ENCODE measurements at regions not wholly inside any gene's neighbourhood (a gene's known extent, or its start where the extent isn't known, plus 50 kb on each side); places are given as distances from the start of the nearest gene placed in this dataset.

DNA sequence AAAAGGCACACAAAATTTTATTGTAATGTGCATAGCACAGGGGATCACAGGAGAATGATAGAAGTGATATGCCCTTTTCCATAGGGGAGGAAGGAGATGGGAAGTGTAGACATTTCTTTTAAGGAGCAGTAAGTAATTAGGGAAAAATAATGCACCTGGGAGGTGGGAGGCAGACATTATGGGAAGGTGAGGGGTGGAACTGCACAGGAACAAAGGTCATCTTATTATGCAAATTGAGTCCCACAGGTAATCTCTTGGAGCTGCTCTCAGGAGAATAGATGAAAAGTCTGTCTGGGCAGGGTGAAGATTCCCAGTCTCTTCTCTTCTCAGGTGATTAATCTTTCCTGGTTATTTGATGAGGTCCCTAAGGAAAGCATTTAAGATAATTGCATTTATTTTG is 331.5 kb downstream of the ENC1 start:
- DNase-seq = no peak

DNA sequence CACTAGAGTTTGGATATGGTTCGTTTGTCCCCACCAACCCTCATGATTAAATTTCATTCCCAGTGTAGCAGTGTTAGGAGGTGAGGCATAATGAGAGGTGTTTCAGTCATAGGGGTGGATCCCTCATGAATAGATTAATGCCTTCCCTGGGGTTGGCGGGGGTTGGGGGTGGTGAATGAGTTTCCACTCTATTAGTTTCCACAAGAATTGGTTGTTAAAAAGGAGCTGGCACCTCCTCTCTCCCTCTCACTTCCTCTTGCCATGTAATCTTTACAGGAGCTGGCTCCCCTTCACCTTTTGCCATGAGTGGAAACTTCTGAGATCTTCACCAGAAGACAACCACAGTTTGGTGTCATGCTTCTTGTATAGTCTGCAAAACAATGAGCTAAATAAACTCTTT is 333.7 kb downstream of the ENC1 start:
- DNase-seq = no peak

DNA sequence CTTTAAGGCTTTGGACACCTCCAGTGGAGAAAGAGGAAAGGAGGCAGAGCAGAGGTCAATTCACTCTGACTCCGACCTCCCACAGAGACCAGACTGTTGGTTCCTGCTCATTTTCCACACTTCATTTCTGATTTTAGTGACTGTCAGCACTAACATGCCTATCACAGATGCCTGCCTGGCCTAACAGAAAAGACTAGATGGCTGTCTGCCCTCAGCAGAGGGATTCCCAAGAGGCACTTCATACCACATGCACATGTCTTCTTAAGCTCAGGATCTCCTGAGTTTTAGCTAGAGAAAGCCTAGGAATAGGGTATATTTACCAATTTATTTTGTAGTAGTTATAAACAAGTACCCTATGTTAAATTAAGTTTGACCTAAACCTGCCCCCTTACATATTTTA is 336.0 kb downstream of the ENC1 start:
- DNase-seq = no peak

DNA sequence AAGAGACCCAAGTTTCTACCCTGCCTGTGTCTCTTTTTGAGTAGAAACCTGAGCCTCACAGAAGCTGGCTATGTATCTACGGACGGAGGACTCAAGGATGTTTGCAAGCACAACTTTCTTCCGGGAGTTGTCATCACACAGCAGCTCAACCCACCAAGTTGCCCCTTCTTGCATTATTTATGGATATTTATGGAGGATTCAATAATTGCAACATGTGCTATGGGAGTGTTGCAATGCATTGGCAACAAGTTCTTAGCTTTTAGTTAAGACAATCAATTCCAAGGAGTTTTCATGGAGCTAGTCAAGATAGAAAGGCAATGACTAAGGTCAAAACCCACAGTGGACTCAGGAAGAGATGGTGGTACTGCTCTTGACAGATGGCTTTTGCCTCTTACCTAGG is 336.9 kb downstream of the ENC1 start:
- DNase-seq = no peak

DNA sequence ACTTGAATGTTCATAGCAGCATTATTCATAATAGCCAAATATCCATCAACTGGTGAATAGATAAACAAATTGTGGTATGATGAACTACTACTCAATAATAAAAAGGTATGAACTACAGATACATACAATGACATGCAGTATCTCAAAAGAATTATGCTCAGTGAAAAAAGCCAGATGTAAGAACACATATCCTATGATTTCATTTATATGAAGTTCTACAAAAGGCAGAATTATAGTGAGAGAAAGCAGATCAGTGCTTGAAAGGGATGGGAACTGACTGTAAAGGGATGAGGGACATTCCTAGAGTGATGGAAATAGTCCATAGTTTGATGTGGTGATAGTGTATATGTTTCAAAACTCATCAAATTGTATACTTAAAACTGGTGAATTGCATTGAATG is 339.0 kb downstream of the ENC1 start:
- no peak for DNase-seq

DNA sequence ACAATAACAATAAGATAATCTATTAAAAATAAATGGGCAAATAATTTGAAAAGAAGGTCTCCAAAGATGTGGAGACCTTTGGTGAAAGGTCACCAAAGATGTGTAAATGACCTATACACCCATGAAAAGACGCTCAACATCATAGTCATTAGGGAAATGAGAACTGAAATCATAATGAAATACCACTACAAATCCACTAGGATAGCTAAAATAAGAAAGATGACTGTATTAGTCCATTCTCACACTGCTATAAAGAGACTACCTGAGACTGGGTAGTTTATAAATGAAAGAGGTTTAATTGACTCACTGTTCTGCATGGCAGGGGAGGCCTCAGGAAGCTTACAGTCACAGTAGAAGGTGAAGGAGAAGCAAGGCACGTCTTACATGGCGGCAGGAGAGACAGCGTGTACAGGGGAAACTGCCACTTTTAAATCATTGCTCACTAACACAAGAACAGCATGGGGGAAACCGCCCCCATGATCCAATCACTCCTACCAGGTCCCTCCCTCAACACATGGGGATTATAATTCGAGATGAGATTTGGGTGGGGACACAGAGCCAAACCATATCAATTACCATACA is 339.6 kb downstream of the ENC1 start:
- DNase-seq = no peak

DNA sequence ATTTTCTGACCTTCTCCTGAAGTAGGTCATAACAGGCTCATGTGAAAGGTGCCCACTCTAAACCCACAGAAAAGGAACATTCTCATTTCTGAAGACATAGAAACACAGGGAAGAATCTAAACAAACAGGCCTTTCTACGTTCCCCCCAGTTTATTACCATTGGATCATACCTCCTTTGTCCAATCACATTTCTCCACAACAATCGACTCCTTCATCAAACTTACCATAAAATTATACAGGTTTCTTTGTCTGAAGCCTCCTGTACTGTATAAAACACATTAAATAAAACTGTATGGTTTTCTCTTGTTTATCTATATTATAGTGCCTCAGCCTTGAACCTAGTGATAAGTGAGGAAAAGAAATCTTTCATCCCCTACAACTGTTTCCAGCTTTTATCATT is 340.7 kb downstream of the ENC1 start:
- DNase-seq = no peak

DNA sequence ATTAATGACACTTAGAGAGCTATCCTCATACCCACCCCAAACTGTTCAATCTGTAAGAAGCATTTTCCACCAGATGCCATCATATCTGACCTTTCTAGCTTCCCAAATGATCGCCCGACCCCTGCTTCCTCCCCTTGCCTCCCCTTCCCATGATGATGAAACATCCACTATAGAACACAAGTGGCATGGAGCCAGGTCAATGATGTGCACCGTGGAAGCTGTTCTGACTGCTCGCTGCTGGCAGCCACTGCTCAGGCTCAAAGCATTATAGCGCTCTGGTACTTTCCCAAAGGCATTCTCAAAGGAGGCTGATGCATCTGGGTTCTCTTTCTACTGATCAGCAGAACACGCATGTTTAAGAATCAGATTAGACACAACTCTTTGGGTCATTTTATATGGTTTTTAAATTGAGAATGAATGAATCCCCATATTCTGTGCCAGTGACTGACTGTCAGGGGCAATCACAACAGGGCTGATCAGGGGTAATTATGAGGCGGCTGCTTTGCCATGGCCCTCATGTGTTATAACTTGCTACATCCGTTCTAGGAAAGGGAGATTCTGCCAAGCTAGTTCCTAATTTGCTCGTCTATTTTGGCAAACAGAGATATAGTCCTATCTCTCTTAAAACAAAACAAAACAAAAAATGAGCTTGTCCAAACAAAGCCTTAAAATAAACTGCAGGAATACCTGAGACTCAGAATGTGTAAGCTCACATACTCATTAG is 343.7 kb downstream of the ENC1 start:
- no peak for DNase-seq

DNA sequence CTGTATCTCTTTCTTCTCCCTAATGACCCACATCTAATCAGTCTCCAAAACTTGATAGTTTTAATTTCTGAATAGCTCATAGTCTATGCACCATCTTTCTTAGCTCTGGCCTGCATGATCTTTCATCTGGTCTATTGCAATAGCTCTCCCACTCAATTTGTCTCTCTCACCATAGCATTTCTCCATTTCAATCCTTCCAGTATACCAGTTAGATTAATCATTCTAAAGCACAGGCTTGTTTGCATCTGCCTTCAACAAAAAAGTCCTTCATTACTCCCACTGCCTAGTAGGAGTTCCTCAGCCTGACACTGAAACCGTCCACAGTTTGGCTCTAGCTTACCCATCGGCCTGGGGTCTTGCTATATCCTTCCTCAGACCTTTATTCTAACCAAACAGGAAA is 344.9 kb downstream of the ENC1 start:
- DNase-seq = no peak

DNA sequence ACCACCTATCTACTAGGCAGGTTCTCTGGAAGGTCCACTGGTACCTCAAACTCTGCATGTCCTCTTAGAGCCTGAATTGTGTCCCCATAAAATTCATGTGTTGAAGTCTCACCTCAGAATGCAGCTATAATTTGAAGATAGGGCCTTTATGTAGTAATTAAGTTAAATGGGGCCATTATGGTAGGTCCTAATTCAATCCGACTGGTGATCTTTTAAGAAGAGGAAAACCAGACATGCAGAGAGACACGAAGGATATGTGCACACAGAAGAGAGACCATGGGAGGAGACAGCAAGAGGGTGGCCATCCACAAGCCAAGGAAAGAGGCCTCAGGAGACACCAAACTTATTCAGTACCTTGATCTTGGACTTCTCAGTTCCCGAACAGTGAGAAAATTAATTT is 345.4 kb downstream of the ENC1 start:
- no peak for DNase-seq

DNA sequence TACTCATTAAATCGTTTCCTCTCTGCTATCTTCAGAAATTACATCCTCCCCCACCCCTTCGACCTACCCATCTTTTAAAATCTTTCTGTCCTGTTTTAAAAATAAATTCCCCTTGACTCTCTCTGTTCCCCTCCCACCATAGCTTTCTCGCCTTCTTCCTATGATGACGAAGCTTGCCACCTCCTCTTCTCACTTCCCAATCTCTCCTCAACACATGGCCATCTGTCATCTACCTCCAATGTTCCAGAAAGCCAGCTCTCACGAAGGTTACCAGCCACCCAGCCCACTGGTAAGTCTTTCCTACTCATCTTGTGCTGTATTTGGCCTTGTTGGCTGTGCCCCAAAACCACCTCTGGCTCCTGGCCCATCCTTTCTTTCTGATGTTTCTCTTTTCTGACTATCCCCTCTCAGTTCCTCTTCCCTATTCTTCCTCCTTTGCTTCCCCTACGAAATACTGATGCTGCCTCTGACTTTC is 346.3 kb downstream of the ENC1 start:
- DNase-seq = no peak

DNA sequence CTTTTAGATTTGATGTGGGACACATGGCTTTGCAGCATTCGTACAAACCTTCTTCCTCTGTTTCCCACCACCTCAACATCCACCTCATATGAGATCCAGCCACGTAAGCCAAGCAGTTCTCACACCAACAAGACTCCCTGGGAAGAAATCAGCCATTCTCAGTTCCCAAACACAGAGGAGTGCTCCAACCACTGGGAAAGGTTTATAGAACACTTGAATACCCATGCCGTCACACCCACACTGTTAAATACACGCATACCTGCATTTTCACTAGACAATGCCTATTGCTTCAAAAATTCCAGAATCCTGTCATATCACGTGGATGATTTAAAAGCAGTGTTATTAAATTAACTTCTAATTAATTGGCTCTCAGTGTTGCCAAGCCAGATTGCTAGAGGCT is 347.3 kb downstream of the ENC1 start:
- no peak for DNase-seq

DNA sequence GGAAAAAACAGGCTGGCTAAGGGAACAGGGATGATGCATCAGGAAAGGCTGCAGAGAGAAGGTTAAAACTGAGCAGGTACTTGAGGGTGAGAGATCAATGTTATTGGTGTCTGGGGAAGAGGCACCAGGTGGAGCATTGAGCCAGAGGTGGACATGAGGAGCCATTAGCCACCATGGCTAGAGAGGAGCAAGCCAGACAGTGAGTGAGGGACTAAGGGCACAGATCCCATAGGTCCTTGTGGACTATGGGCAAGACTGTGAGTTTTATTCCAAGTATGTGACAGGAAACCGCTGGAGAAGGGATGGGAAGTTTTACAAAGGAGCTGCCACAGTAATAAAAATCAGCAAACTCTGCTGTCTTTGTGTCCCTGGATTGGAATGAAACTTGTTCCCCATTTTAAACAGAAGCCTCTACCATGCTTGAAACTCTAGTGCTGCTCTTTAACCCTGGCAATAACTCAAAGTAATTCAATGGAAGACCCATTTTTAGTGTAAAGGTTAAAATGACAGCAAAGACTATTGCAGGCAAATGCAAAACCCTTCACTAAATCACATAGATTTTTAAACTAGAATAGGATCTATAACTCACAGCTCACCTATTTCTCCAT is 349.8 kb downstream of the ENC1 start:
- DNase-seq = no peak

DNA sequence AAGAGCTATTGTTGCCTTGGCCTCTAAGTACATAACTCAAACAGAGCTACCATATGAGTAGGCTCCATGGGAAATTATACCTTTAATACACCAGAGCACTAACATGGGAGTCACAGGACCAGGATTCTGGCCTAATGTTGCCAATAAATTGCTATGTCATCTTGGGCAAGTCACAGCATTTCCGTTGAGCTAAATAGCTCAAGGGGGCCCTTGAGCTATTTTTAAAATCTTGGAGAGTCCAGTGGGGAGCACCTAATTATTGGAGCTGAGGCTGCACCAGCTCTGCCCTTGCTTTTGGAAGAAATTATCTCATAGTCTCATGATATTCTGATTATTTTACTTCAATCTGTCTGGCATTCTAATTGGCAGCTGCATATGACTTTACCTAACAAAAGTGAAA is 350.8 kb downstream of the ENC1 start:
- DNase-seq = no peak

DNA sequence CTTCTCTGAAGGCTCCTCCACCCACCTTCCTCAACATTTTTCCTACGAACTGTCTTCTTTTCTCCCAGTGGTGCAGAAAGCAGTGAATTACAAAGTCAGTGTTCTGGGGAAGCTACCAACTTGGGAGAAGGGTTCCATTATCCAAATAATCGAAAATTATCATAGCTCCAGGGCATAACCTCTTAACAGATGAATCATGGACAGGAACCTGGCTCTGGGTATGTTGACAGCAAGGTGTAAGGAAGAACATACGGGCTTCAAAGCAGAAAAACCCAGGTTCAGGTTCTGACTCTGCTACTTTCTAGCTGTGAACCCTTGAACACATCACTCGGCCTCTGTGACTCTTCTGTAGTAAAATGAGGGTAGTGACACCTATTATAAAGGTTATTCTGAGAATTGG is 351.3 kb downstream of the ENC1 start:
- DNase-seq = no peak

DNA sequence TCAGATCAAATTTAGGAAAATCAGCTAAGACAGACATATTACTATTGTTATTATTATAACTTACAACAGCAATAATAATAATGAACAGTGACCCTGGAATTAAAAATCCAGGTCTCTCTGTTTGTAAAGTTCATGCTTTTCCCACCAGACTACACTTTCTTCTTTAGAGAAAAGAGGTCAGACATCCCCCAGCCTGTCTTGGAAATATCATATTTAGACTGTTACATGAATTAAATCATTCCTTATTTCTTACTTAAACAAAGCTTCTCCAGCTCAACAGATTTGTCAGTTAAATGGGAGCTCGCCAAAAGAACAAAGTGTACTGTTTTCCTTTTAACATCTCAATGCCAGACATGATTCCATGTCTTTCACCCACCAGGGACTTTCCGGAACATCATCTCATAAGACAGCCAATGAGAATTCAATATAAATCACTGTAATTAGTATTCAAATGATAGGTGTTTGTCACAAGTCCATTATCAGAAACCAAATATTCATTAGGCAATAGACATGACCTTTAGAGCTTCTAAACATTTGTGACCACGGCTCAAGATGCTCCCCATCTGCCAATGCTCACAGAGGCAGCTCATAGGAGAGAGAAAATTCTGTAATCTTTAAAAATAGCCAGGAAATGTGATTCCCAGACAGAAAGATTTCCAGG is 351.9 kb downstream of the ENC1 start:
- no peak for DNase-seq

DNA sequence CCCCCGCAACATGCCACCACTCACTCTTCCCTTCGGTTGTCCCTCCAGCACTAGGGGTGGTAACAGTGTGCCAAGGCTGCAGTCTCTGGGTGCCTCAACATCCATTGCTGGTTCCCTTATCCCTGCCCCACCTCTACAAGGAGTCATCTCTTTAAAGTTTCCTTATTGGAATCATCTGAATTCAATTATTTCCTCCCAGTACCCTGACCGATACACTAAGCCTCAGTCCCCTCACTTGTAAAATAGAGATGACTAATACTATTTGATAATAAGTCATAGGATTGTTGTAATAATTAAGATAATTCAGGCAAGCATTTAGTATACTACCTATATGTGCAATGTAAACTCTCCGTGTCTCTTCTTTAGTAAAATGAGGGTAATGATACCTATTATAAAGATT is 352.5 kb downstream of the ENC1 start:
- DNase-seq = no peak

DNA sequence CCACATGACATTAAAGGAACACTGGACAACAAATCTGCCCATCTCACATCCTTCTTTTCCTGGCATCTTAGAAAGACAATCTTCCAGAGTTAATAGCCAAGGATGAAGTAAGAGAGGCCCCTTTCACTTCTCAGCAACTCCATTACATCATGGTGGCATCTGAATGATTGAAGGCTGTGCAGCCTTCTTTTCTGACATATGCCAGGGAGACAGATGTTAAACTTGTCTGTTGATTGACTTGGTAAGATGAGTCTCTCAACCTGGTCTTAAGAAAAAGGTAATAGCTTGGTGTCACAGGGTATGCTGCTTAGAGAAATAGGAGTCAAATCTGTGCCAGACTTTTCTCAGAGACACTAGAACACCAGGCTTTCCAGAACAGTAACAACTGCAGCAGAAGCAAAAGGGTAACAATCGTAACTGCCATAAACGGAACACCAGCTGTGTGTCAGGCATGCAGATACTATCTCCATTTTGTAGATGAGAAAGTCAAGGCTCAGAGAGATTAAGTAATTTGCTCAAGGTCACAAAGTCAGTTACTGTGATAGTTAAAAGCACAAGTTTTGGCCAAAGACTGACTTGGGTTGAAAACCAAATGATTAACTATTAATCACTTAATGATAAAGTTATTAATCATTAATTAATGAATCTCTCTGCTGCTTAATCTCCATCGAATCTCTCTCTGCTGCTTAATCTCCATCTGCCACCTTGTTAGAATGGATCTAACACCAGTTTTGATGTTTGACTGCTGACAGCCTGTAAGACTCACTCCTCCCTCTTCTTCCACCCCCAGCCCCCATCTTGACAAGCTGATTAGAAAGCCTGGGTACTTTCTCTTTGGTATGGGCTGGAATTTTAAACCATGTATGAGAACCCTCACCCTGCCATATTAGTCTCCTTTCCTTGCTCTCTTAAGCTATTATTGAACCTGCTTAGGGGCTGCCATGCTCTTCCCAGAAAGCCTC is 353.5 kb downstream of the ENC1 start:
- DNase-seq = no peak

DNA sequence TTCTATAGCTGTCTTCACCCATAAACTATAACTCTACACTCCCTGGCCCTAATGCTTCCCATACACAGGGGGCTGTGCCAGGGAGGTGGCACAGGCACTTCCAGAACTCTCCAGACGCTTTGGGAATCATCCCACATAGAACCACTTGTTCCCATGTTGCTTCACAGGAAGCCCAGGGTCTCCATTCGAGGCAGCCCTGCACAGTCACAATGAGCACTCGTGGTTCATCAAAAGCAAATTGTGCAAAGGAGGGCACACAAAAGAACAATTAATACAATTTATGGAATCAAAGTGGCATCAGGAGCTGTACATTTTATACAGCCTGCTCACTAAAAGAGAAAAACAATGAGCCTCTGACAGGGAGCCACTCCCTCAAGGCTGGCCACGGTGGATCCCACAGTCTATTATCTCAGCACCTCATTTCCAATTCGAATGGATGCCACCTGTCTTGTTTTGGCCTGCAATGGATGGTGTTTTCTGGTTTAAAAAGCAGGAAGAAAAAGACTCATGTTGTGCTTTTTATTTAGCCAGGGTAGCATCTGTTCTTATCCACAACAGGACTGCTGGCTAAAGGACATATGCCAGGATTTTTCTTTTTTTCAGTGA is 354.8 kb downstream of the ENC1 start:
- DNase-seq = no peak

DNA sequence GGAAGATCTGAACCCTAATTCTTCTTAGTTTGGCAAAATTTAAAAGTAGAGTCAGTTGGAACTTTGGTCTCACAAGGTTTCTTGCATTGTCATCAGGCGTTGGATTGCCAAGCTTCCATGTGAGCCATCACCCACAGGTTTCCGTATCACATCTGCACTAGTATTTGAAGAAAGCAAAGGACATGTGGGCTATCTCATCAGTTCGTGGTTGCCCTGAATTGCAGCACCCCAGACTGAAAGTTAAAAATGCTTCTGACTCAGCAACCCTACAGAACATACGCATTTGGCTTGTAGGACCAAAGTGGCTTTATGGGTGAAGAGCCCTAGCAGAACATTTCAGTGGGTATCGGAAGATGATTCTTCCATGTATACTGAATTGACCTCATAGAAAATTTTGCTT is 358.0 kb downstream of the ENC1 start:
- DNase-seq = no peak

DNA sequence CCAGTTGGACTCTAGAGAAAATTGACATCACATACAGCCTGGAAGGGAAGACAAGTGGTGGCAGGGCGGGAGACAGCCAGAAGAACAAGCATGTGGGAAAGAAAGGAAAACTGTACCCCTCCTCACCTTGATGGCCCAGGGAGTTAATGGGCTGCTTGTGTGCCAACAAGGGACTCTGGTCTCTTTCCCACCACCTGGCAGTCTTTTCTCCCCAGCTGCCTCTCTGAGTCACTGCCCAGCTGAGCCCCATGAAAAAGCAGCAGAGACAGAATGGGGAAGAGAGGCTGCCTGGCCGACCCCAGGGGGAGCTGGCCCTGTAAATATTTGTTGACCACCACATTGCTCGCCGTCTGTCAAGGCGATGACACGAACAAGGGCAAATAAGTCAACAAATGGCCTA is 359.4 kb downstream of the ENC1 start:
- DNase-seq = no peak

DNA sequence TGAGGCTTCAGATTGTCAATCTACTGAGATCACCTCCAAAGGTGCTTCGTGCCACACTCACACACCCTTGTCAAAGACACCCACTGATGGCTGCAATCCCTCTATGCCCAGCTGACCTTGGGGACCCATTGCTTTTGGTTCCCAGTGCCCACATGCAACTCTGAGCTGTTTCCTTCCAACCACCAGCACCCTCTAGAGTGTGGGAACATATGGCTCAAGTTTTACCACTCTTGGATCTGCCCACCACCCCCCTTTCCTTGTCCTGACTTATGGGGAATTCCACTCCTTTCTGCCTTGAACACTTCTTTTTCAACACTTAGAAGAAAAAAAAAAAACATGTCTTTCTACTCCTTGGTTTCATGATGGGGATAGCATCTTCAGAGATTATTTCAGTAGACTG is 360.2 kb downstream of the ENC1 start:
- no peak for DNase-seq

DNA sequence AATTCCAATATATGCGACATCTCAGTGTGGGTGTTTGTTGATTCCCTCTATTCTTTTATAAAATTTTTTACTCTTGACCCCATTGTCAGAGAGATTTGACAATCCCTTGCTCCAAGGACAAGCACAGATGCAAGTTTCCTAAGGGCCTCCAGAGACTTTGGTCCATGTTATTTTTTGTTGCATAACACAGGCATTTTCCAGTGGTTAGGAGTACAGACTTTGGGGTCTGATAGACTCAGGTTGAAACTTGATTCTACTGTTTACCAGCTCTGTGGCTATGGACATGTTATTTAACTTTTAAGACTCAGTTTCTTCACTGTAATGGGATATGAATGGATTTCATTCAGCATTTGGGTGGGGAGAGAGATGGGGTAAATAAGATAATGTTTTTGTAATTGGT is 361.3 kb downstream of the ENC1 start:
- DNase-seq = no peak

Data from activated CD4-positive, alpha-beta T cell treated with anti-CD3 and anti-CD28 coated beads, Interleukin-2, amount 50 U/mL, for 1 hour (primary cell).